ENCODE measurements at regions not wholly inside any gene's neighbourhood (a gene's known extent, or its start where the extent isn't known, plus 50 kb on each side); places are given as distances from the start of the nearest gene placed in this dataset.

GRCh38 chr1:98369463-98369862 lies 292.1 kb upstream of the SNX7 start:
- H3K79me2 ChIP-seq (ENCODE audit: insufficient read depth, low read length) = no peaks in the 10 kb centered on the region
- H3K27ac ChIP-seq (ENCODE audit: low read depth in 1 of 2, low read length in 2 of 2) = no peak overlapping the region
- 88% methylated on average over 1 of the region's 1 CpG for WGBS (ENCODE audit: insufficient coverage)
- no peak overlapping the region for H2AFZ ChIP-seq (ENCODE audit: insufficient read depth, low read depth, low read length, poor library complexity, severe bottlenecking)
- Mint-ChIP-seq H3K36me3 (no peaks in the 10 kb centered on the region), H3K9me3 (peaks cover 0 to 12% (median 7%) of the 10 kb centered on the region in 7 donors), H3K4me1 (peaks cover 20% of the 10 kb centered on the region), H3K27ac (no peak overlapping the region), H3K27me3 (ENCODE audit: low read depth in 3 of 3) (no peaks in the 10 kb centered on the region), H3K4me3 (no peak overlapping the region)
- no peak overlapping the region for H3K4me3 ChIP-seq (replicated peaks in 1 of 3; ENCODE audit: low read depth in 2 of 3, low read length in 3 of 3)
- H3K4me1 ChIP-seq (ENCODE audit: control insufficient read depth in 1 of 2, insufficient read depth in 2 of 2, low read length in 2 of 2) = peaks cover 0 to 7% of the 10 kb centered on the region in 2 donors
- peaks cover 5 to 8% of the 10 kb centered on the region in 2 donors for H3K9me3 ChIP-seq (replicated peaks in 1 of 2; ENCODE audit: control insufficient read depth in 1 of 2, insufficient read depth in 1 of 2, low read length in 2 of 2)
- no peak overlapping the region for H3K9ac ChIP-seq (ENCODE audit: insufficient read depth, low read length, poor library complexity, severe bottlenecking)
- no peaks in the 10 kb centered on the region for H3K36me3 ChIP-seq (replicated peaks in 1 of 2; ENCODE audit: control insufficient read depth in 1 of 2, insufficient read depth in 2 of 2, low read length in 2 of 2)
- no peaks in the 10 kb centered on the region for H4K20me1 ChIP-seq (ENCODE audit: insufficient read depth, low read length)
- intact Hi-C loops (cut with micrococcal nuclease) = no loop called here
- no peaks in the 10 kb centered on the region for H3K27me3 ChIP-seq (ENCODE audit: control insufficient read depth in 2 of 2, insufficient read depth in 2 of 2, low read length in 2 of 2)
- TF ChIP-seq CTCF (IDR thresholded peaks at IDR 0.05) = no peak
- no peak overlapping the region for H3K4me2 ChIP-seq (replicated peaks; ENCODE audit: extremely low read depth, low read length, poor library complexity, severe bottlenecking)
- DNase-seq = no peak

GRCh38 chr1:98368995-98369394 lies 292.5 kb upstream of the SNX7 start:
- H3K27ac Mint-ChIP-seq = no peak overlapping the region
- 80% methylated on average over 1 of the region's 3 CpGs for WGBS (ENCODE audit: insufficient coverage)
- H3K9me3 ChIP-seq (replicated peaks in 1 of 2; ENCODE audit: control insufficient read depth in 1 of 2, insufficient read depth in 1 of 2, low read length in 2 of 2) = peaks cover 9 to 11% of the 10 kb centered on the region in 2 donors
- peaks cover 4 to 13% (median 12%) of the 10 kb centered on the region in 7 donors for H3K9me3 Mint-ChIP-seq
- H3K4me1 Mint-ChIP-seq = peaks cover 25% of the 10 kb centered on the region
- no peaks in the 10 kb centered on the region for H3K27me3 ChIP-seq (ENCODE audit: control insufficient read depth in 2 of 2, insufficient read depth in 2 of 2, low read length in 2 of 2)
- no peak overlapping the region for H3K9ac ChIP-seq (ENCODE audit: insufficient read depth, low read length, poor library complexity, severe bottlenecking)
- H4K20me1 ChIP-seq (ENCODE audit: insufficient read depth, low read length) = no peaks in the 10 kb centered on the region
- H3K79me2 ChIP-seq (ENCODE audit: insufficient read depth, low read length) = no peaks in the 10 kb centered on the region
- H3K27ac ChIP-seq (ENCODE audit: low read depth in 1 of 2, low read length in 2 of 2) = no peak overlapping the region
- no peak overlapping the region for H3K4me3 ChIP-seq (replicated peaks in 1 of 3; ENCODE audit: low read depth in 2 of 3, low read length in 3 of 3)
- DNase-seq = no peak
- no peak overlapping the region for H2AFZ ChIP-seq (ENCODE audit: insufficient read depth, low read depth, low read length, poor library complexity, severe bottlenecking)
- no peaks in the 10 kb centered on the region for H3K36me3 ChIP-seq (replicated peaks in 1 of 2; ENCODE audit: control insufficient read depth in 1 of 2, insufficient read depth in 2 of 2, low read length in 2 of 2)
- TF ChIP-seq CTCF (IDR thresholded peaks at IDR 0.05) = no peak
- H3K27me3 Mint-ChIP-seq (ENCODE audit: low read depth in 3 of 3) = no peaks in the 10 kb centered on the region
- intact Hi-C loops (cut with micrococcal nuclease) = no loop called here
- no peak overlapping the region for H3K4me2 ChIP-seq (replicated peaks; ENCODE audit: extremely low read depth, low read length, poor library complexity, severe bottlenecking)
- H3K36me3 Mint-ChIP-seq = no peaks in the 10 kb centered on the region
- H3K4me1 ChIP-seq (ENCODE audit: control insufficient read depth in 1 of 2, insufficient read depth in 2 of 2, low read length in 2 of 2) = peaks cover 2 to 7% of the 10 kb centered on the region in 2 donors
- H3K4me3 Mint-ChIP-seq = no peak overlapping the region
